K562 (cell line): ENCODE measurements at regions not wholly inside any gene's neighbourhood (a gene's known extent, or its start where the extent isn't known, plus 50 kb on each side); places are given as distances from the start of the nearest gene placed in this dataset.

Experiments
- CEBPG ChIP-seq, 3 experiments: fragments of 200-800 bp in 1 of 3; sonication (Bioruptor generic) in 1 of 3; sonication (generic) in 1 of 3; formaldehyde crosslinking in 1 of 3; IDR thresholded peaks in 2 of 3; conservative IDR thresholded peaks in 1 of 3; 2 replicates each; pipeline versions ENCODE4 v1.6.1 to v1.8.0; 2016 to 2022; ENCODE audit warnings: missing compliant biosample characterization in 2 of 3, missing genetic modification characterization in 2 of 3, mild to moderate bottlenecking in 1 of 3, missing genetic modification reagents in 1 of 3
- CTCF ChIP-seq, 3 experiments: IDR thresholded peaks in 2 of 3; conservative IDR thresholded peaks in 1 of 3; 2 replicates each; pipeline ENCODE4 v1.5.1; 2011 to 2012; ENCODE audit warnings: low read length in 3 of 3, mild to moderate bottlenecking in 3 of 3, control low read depth in 2 of 3, improper control_type of control experiment in 1 of 3, inconsistent platforms in 1 of 3, low read depth in 1 of 3, mixed read lengths in 1 of 3, moderate library complexity in 1 of 3; ENCODE audit not compliant: insufficient read depth in 2 of 3
- EZH2 ChIP-seq: IDR thresholded peaks from 2 replicates; pipeline ENCODE4 v1.6.1; 2012; ENCODE audit warnings: low read depth, mild to moderate bottlenecking, inconsistent platforms, low read length, borderline replicate concordance
- GATA2 ChIP-seq: sonication (generic); formaldehyde crosslinking; IDR thresholded peaks from 2 replicates; pipeline ENCODE4 v1.4.0; 2020; ENCODE audit warnings: mild to moderate bottlenecking, missing genetic modification reagents
- HDAC6 ChIP-seq: IDR thresholded peaks from 2 replicates; pipeline ENCODE4 v1.6.1; 2012; ENCODE audit warnings: low read depth, mild to moderate bottlenecking, control low read depth, inconsistent platforms, low read length, moderate library complexity
- HNRNPK ChIP-seq: fragments of 200-400 bp; formaldehyde crosslinking; IDR thresholded peaks from one replicate; pipeline ENCODE4 v1.6.1; 2018; ENCODE audit warnings: mild to moderate bottlenecking, low read depth, low read length; ENCODE audit not compliant: poor library complexity, severe bottlenecking
- POLR2A ChIP-seq: fragments of 450-650 bp; conservative IDR thresholded peaks from 2 replicates; pipeline ENCODE4 v1.6.1; 2016

- no peak for TF ChIP-seq EZH2
- TF ChIP-seq HDAC6, result no peak
- TF ChIP-seq CTCF (IDR thresholded peaks at IDR 0.05 in 2 of 3, conservative IDR thresholded peaks at IDR 0.05 in 1 of 3; ENCODE audit: insufficient read depth in 2 of 3, low read depth in 1 of 3, low read length in 3 of 3), result no peak
- no peak for TF ChIP-seq GATA2 (CRISPR knock-in tag)
- no peak for TF ChIP-seq POLR2A
- no peak for TF ChIP-seq HNRNPK
- TF ChIP-seq CEBPG (CRISPR knock-in tag; IDR thresholded peaks at IDR 0.05), result no peak
- TF ChIP-seq CEBPG (tag; conservative IDR thresholded peaks at IDR 0.05 in 1 of 2, IDR thresholded peaks at IDR 0.05 in 1 of 2), result no peak
These were observed 92.8 kb upstream of the SLCO6A1 start for GRCh38 chr5:102591650-102592049.
